GM18858 (cell line): ENCODE measurements at regions not wholly inside any gene's neighbourhood (a gene's known extent, or its start where the extent isn't known, plus 50 kb on each side); places are given as distances from the start of the nearest gene placed in this dataset.

ENCODE experiments used
- ATAC-seq: cut with Tn5 transposase; IDR thresholded peaks from one replicate; pipeline ENCODE4 v1.9.1; 2021; ENCODE audit not compliant: unreplicated experiment

DNA sequence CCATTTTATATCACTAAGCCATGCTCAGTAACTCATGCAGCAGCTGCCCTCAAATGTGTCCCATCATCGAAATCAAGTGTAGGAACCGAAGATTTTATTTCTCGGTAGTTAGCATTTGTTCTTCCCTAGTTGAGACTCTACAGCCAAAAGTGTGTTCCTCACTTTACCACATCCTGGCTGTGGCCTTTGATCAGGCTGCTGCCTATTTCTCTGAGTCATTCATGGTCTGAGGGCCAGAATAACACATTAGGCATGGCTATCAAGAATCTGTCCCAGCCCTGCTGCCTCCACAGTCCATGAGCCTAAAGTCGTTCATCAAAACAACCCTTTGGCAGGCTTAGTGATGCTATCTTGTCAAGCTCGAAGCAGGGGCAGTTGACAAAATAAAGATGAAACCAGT is 300.1 kb downstream of the TDRD15 start:
- no peak for ATAC-seq

- no peak for ATAC-seq
Measured at GRCh38 chr2:21424375-21424774, 300.6 kb downstream of the TDRD15 start.

DNA sequence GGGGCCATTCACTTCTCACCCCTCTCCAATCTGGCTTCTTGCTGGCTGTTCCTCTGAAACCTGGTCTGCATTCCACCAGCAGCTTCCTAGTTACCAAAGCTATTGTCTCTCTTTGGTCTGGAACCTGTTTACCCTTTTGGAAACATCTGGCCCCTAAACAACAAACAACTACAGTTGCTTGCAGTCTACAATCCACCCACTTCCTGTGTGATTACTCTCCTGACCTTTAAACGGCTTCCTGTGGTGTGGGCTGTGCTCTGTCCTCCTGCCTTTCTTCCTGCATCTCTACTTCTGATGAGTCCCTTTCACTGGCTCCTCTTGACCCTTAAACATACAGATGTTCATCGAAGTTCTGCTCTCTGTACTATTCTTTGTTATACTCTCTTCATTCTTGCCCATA is 303.8 kb downstream of the TDRD15 start:
- no peak for ATAC-seq

DNA sequence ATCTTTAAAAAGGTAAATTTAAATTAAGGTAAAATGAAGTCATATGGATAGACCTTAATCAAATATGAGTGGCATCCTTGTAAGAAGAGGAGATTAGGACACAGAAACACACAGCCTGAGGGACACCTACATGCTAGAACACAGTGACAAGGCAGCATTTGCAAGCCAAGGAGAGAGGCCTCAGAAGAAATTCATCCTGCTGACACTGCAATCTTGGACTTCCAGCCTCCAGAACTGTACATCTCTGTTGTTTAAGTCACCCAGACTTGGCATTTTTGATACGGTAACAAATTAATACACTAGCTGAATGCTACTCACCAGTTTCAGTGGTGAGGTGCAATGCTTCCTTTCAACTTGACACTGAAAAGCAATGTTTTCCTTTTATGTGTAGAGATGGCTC is 305.0 kb downstream of the TDRD15 start:
- ATAC-seq: no peak

GRCh38 chr2:21429747-21430146 is 306.0 kb downstream of the TDRD15 start:
- no peak for ATAC-seq

GRCh38 chr2:21431078-21431477 is 307.3 kb downstream of the TDRD15 start:
- ATAC-seq: no peak

- peak; percentile 46 for ATAC-seq
Measured at GRCh38 chr2:21438949-21439348, 315.2 kb downstream of the TDRD15 start.

DNA sequence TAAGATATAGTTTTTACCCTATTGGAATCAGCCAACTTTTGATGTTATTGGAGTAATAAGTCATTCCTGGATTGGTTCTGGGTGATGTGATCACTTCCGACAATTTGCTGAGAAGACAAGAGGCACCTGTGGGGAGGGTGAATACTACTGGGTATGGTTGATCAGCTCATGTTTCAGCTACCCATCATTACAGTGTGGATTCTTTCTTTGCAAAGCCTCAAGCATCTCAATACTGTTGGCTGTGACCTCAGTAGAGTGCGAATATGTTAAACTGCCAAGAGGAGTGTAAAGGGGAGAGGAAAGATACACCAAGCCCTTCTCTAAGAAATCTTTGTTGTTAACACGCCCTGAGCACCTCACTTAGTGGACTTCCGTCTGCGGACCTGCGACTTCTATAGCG is 317.7 kb downstream of the TDRD15 start:
- ATAC-seq: no peak

- ATAC-seq: no peak
Measured at GRCh38 chr2:21443494-21444105, 319.8 kb downstream of the TDRD15 start.

DNA sequence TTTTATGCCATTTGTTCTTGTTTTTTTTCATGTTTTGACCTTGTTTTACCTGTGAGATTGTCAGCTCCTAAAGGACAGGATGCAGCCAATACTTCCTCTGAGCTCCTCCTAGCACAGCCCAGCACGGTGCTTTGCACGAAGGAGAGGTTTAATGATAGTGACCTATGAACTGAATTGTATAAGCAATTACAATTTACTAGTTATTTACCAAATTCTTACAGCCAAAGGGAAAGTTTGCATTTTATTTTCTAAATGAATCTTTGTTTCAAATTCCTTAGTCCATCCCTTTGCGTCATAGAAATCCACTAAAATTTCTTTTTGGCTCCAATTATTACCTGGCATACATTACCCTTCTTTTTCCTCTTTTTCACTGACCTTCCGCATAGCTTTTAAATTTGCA is 326.1 kb downstream of the TDRD15 start:
- ATAC-seq: no peak

DNA sequence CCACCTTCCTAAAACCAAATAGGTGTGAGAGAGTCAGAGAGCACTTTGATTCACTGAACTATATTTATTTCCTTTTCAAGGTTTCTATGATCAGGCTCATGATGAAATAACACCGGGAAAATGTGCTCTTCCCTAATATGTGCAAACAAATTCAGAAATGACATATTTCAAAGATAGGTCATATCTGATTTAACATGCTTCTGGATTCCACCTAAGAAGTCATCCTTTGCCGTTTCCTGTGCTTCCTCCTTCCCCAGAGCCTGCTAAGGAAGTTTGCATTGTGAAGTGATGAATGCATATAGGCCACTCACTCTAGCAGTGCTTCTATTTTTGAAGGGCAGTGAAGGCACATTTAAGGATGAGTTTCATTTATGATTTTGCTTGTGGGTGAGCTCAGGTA is 327.6 kb downstream of the TDRD15 start:
- no peak for ATAC-seq

DNA sequence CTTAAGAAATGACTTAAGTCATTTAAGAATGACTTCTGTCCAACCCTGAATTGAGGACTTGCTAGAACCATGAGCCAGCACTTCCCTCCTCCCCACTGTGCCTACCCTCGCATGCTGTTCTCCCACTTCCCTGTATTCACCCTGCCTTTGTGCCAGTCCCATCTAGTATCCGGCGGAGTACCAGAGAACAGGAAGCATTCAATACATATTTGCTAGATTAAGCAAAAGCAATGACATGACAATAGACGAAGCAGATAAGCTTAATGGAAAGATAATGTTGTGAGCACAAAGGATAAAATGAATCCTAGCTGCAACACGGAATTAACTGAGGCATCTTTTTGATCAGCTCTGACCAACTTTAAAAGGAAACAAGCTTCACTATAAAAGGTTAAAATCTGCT is 328.5 kb downstream of the TDRD15 start:
- ATAC-seq: no peak

DNA sequence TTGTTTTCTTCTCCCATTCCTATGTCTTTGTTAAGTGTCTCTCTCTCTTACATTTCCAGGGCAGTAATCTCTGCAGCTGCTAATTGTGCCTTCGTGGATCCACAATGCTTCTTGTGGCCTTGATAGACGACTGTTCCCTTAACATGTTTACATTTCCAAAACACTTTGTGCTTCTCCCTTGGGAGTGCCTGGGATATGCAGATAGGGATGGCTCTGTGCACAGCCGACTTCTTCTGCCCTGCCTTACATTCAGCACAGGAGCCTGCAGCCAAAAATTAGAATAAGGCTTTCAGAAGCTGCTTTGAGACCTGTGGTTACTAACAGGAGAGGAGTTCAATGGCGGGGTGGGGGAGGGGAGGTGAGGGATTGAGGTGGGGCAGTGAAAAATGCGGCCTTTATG is 328.9 kb downstream of the TDRD15 start:
- no peak for ATAC-seq

DNA sequence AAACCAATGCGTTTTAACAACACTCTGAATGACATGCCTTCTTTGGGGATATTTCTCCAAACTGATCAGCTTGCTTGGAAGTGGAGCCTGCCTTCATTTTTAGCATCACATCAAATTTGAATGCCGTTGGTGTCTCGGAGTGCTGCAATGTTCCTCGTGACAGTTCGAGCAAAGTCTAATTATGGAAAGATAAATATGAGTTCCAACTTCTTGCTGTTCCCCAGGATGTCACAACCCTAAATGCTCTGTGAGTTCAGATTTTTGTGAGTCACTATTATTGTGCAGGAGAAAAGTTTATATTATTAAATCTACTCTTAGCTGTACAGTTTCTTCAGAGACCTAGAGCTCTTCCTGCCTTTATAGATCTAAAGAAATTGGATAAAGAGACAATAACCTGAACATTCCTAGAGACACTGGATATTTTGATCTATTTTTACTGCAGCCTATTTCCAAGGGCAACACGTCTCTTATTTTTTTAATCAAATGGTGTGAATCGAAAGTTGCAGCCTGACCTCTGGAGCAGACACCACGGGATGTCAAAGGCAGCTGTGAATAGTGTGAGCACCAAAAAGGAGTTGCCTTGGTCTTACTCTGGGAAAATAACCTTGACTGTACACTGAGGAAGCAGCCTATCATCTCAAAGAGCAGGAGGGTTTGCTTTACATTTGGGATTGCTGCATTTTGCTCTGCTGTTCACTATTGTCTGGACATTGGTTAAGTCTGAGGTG is 330.1 kb downstream of the TDRD15 start:
- ATAC-seq: no peak

- ATAC-seq: no peak
Measured at GRCh38 chr2:21454839-21455238, 331.1 kb downstream of the TDRD15 start.

- ATAC-seq: no peak
Measured at GRCh38 chr2:21461754-21462240, 338.0 kb downstream of the TDRD15 start.

DNA sequence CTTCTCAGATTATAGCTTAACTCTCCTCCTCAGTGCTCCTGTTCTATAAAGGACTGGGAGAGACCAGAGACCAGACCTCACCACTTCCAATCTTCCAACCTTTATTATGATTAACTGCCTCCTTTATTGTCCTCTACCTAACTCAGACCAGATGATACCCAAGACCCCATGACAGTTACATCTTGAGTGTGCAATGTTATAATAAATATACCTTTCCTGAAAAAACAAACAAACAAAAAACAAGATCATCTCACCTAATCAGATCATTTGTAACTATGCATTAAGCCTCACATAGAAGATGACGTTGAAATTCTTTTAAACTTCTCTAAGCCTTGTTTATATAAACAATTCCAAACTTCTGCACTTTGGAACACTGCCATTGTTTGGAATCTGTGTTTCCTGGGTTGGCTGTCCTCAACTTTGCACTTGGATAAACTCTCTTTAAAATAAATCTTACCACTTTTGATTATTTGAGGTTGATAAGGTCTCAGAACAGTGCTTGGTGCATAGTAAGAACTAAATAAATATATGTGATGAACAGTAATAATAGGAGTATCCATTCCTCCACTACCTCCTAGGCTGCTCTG is 342.7 kb downstream of the TDRD15 start:
- no peak for ATAC-seq

DNA sequence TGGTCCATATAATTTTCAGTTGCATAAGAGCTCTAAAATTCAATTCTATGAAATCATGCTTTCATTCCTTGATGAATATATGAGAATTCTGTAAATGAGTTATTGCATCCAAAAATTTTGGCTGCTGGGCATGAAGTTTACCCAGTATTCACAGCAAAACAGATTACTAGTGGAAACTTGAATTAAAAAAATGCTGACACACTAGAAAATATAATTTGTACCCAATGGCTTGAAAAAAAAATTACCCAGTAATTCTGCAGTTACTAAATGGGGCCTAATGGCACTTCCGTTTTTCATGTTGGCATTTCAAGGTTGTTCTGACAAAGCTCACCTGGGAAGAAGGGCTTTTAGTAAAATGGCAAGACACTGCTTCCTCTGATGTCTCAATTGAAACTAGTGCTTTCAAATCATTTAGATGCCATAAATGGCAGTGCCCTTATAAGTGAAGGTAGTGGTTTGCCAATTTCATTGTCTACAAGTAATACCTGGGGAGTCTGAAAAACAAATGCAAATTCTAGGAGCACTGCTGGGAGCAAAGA is 343.6 kb downstream of the TDRD15 start:
- ATAC-seq: no peak

GRCh38 chr2:21467910-21468309 is 344.1 kb downstream of the TDRD15 start:
- ATAC-seq: no peak

GRCh38 chr2:21468624-21469023 is 344.9 kb downstream of the TDRD15 start:
- ATAC-seq: no peak

- no peak for ATAC-seq
Measured at GRCh38 chr2:21469158-21469557, 345.4 kb downstream of the TDRD15 start.

GRCh38 chr2:21469564-21469963 is 345.8 kb downstream of the TDRD15 start:
- no peak for ATAC-seq
